ENCODE measurements at regions not wholly inside any gene's neighbourhood (a gene's known extent, or its start where the extent isn't known, plus 50 kb on each side); places are given as distances from the start of the nearest gene placed in this dataset.

DNA sequence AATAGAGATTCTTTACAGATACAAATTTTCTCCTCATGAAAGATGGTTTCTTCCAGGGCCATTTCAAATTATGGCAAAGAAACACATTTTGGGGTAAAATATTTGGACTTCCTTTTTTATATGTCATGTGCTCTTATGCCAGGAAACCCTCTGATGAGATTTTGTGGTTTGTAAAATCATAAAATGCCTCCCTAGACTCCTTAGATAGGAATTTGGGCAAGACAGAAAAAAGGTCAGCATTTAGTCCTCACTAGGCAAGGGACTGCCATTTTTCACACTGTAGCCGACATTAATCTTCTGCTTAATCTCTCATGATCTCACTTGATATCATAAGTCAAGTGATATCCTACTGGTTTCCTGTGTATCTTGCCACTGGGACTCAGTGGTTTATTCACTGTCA lies 286.4 kb downstream of the ARHGAP12 start:
- H3K27ac ChIP-seq, result no peak overlapping the region
- TF ChIP-seq, protein P1, sequence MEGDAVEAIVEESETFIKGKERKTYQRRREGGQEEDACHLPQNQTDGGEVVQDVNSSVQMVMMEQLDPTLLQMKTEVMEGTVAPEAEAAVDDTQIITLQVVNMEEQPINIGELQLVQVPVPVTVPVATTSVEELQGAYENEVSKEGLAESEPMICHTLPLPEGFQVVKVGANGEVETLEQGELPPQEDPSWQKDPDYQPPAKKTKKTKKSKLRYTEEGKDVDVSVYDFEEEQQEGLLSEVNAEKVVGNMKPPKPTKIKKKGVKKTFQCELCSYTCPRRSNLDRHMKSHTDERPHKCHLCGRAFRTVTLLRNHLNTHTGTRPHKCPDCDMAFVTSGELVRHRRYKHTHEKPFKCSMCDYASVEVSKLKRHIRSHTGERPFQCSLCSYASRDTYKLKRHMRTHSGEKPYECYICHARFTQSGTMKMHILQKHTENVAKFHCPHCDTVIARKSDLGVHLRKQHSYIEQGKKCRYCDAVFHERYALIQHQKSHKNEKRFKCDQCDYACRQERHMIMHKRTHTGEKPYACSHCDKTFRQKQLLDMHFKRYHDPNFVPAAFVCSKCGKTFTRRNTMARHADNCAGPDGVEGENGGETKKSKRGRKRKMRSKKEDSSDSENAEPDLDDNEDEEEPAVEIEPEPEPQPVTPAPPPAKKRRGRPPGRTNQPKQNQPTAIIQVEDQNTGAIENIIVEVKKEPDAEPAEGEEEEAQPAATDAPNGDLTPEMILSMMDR (IDR thresholded peaks at IDR 0.05), result no peak
- TF ChIP-seq ZFX (IDR thresholded peaks at IDR 0.05; ENCODE audit: borderline replicate concordance), result no peak

DNA sequence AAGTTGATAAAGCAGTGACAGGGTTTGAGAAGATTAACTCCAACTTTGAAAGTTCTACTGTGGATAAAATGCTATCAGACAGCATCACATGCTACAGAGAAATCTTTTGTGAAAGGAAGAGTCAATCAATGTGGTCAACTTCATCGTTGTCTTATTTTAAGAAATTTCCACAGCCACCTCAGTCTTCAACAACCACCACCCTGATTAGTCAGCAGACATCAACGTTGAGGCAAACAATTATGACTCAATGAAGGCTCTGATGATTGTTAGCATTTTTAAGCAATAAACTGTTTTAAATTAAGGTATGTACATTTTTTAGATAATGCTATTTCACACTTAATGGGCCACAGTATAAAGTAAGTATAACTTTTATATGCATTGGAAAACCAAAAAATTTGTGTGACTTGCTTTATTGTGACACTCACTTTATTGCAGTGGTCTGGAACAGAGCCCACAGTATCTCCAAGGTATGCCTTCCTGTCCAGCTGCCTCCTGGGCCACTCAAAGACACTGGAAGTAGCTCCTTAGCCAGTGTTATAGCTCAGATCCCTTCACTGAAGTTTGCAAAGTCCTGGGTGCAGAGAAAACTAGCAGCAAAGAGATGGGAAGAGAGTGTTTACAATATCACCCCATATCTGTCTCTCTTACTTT lies 293.1 kb downstream of the ARHGAP12 start:
- no peak for TF ChIP-seq ZFX (IDR thresholded peaks at IDR 0.05; ENCODE audit: borderline replicate concordance)
- TF ChIP-seq, protein P1 (IDR thresholded peaks at IDR 0.05), result no peak
- no peak overlapping the region for H3K27ac ChIP-seq

DNA sequence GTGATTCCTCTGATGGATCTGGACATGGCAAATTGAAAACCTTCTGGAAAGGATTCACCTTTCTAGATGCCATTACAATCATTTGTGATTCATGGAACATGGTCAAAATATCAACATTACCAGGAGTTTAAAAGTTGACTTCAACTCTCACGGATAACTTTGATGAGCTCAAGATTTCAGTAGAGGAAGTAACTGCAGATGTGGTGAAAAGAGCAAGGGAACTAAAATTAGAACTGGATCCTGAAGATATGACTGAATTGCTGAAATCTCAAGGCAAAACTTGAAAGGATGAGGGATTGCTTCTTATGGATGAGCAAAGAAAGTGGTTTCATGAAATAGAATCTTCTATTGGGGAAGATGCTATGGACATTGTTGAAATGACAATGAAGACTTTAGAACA lies 293.6 kb downstream of the ARHGAP12 start:
- no peak overlapping the region for H3K27ac ChIP-seq
- no peak for TF ChIP-seq ZFX (IDR thresholded peaks at IDR 0.05; ENCODE audit: borderline replicate concordance)
- TF ChIP-seq, protein P1 (IDR thresholded peaks at IDR 0.05), result no peak

DNA sequence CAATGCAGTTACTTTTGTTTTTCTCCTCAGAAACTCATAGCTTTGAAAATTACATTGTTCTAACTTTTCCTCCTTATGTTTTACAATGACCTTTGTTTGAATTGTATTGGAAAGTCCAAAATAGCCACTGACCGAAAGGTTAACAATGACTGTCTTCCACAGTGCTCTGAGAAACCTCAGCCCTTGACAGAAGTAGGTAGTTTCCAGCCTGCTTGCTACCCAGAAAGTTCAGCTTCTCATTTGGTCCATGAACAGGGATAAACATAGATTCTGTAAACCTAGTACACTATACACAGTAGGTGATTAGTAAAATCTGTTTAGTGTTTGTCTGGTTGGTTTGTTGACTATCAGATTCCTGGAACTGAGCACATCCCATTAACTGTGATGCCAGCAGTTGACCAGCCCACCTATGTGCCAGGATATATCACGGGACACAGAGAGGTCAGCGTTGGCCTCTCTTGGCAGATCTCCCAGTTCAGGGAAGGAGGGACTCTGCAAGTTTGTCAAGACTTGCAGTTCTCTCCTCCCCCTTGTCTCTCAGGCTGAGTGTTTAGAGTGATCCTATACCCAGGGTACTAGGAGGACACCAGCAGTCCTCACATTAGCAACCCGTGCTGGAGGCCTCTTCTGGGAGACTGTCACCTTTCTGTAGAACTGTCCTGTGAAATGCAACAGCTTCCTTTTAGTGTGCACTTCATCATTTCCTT lies 297.6 kb downstream of the ARHGAP12 start:
- TF ChIP-seq, protein P1 (IDR thresholded peaks at IDR 0.05), result no peak
- TF ChIP-seq ZFX (IDR thresholded peaks at IDR 0.05; ENCODE audit: borderline replicate concordance), result no peak
- no peak overlapping the region for H3K27ac ChIP-seq

DNA sequence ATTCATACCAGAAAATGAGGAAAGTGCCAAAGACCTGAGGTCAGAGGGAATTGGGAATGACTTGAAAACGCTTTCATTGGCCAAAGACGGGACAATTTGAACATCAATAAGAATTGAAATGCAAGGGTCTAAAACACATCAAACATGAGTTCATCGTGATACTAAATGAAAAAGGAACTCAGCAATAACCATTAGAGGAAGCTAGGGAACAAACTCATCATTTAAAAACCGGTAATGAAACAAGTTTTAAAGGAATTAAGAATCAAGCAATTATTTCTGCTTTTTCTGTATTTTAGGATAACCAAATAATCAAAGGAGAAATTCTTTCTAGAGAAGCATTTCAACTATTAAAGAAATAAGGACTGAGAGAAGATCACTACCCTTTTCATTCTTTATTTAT lies 303.1 kb downstream of the ARHGAP12 start:
- no peak overlapping the region for H3K27ac ChIP-seq
- no peak for TF ChIP-seq ZFX (IDR thresholded peaks at IDR 0.05; ENCODE audit: borderline replicate concordance)
- TF ChIP-seq, protein P1 (IDR thresholded peaks at IDR 0.05), result no peak

DNA sequence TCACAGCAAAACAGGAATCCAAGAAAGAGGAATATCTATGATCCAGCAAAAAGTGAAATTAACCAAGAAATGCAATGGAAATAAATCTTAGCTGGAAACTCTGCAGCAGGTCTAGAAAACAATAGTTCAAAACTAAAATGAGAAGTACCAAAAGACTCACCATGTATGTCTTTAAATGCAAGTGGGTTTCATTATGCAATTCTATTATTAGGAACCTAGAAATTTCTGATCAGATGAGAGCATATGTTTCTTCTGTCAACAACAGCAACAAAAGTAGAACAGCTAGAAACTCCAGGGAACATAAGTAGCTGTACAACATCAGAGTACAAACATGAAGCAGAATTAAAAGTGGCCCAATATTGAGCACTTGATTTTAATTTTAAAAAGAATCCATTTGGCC lies 304.0 kb downstream of the ARHGAP12 start:
- TF ChIP-seq, protein P1 (IDR thresholded peaks at IDR 0.05), result no peak
- no peak for TF ChIP-seq ZFX (IDR thresholded peaks at IDR 0.05; ENCODE audit: borderline replicate concordance)

DNA sequence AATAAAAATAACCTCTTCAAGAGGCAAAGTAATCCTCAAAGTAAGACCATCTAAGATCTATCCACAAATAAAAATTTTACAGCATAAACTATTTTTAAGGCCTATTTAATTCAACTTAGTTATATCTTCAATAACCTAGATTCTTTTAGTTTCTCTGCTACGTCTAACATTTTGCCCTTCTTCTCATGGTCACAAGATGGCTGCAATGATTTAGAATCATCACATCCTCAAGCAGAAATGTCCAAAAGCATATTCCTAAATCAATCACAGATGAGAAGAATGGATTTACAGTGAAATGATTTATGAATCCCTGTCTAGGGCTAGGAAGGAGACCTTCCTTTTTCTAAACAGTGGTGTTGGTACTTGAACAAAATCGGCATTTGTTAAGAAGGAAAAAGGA lies 304.7 kb downstream of the ARHGAP12 start:
- H3K27ac ChIP-seq, result no peak overlapping the region
- no peak for TF ChIP-seq ZFX (IDR thresholded peaks at IDR 0.05; ENCODE audit: borderline replicate concordance)
- TF ChIP-seq, protein P1 (IDR thresholded peaks at IDR 0.05), result no peak

More for the DNA sequence above, 304.0 kb downstream of the ARHGAP12 start:
- no peak overlapping the region for H3K27ac ChIP-seq
